ENCODE measurements at regions not wholly inside any gene's neighbourhood (a gene's known extent, or its start where the extent isn't known, plus 50 kb on each side); places are given as distances from the start of the nearest gene placed in this dataset.
"Not testable (repeated sequence)": the region's sequence is repeated elsewhere in the genome, so short reads cannot be mapped to it uniquely, and the experiment has no call there.

DNA sequence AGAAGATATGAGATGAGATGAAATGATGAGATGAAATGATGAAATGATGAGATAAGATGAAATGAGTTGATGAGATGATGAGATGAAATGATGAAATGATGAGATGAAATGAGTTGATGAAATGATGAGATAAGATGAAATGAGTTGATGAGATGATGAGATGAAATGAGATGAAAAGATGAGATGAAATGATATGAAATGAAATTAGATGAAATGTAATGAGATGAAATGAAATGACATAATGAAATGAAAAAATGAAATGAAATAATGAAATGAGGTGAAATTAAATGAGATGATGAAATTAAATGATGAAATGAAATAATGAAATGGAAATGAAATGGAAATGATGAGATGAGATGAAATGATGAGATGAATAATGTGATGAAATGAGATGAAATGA, 231.6 kb downstream of the GOLGA6L6 start:
- H3K27ac Mint-ChIP-seq; H3K36me3 Mint-ChIP-seq (ENCODE audit: low read depth); intact Hi-C loops (cut with micrococcal nuclease); H3K27me3 Mint-ChIP-seq (ENCODE audit: low read depth); DNase-seq; CTCF ChIA-PET; H3K9me3 Mint-ChIP-seq; H3K4me3 Mint-ChIP-seq; H3K4me1 Mint-ChIP-seq (ENCODE audit: low read depth): not testable (repeated sequence)

GRCh38 chr15:20309395-20309794, 232.2 kb downstream of the GOLGA6L6 start:
- DNase-seq; H3K4me3 Mint-ChIP-seq; H3K9me3 Mint-ChIP-seq; H3K27ac Mint-ChIP-seq; intact Hi-C loops (cut with micrococcal nuclease); H3K27me3 Mint-ChIP-seq (ENCODE audit: low read depth); H3K4me1 Mint-ChIP-seq (ENCODE audit: low read depth); H3K36me3 Mint-ChIP-seq (ENCODE audit: low read depth); CTCF ChIA-PET: not testable (repeated sequence)

DNA sequence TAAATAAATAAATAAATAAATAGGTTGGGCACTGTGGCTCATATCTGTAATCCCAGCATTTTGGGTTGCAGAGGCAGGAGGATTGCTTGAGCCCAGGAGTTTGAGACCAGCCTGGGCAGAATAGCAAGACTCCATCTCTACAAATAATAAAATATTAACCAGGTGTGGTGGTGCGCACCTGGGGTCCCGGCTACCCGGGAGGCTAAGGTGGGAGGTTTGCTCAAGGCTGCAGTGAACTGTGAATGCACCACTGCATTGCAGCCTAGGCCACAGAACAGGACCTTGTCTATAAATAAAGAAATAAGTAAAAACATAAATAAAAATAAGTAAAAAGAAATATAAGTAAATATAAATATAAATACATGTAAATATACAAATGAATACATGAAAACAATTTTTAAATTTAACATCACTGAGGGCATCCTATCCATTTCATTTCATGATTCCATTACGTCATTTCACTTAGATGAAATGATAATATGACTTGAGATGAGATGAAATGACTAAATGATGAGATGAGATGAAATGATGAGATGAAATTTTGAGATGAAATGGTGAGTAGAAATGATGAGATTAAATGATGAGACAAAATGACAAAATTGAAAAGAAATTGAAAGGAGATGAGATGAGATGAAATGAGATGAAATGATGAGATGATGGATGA, 233.4 kb downstream of the GOLGA6L6 start:
- H3K9me3 Mint-ChIP-seq; CTCF ChIA-PET; H3K27me3 Mint-ChIP-seq (ENCODE audit: low read depth); H3K4me1 Mint-ChIP-seq (ENCODE audit: low read depth); DNase-seq; H3K36me3 Mint-ChIP-seq (ENCODE audit: low read depth); H3K4me3 Mint-ChIP-seq; intact Hi-C loops (cut with micrococcal nuclease); H3K27ac Mint-ChIP-seq: not testable (repeated sequence)

- H3K36me3 Mint-ChIP-seq (ENCODE audit: low read depth); H3K27ac Mint-ChIP-seq; H3K4me1 Mint-ChIP-seq (ENCODE audit: low read depth); H3K9me3 Mint-ChIP-seq; CTCF ChIA-PET; H3K4me3 Mint-ChIP-seq; H3K27me3 Mint-ChIP-seq (ENCODE audit: low read depth); intact Hi-C loops (cut with micrococcal nuclease); DNase-seq: not testable (repeated sequence)
Measured at GRCh38 chr15:20307137-20307536, 234.5 kb downstream of the GOLGA6L6 start.

DNA sequence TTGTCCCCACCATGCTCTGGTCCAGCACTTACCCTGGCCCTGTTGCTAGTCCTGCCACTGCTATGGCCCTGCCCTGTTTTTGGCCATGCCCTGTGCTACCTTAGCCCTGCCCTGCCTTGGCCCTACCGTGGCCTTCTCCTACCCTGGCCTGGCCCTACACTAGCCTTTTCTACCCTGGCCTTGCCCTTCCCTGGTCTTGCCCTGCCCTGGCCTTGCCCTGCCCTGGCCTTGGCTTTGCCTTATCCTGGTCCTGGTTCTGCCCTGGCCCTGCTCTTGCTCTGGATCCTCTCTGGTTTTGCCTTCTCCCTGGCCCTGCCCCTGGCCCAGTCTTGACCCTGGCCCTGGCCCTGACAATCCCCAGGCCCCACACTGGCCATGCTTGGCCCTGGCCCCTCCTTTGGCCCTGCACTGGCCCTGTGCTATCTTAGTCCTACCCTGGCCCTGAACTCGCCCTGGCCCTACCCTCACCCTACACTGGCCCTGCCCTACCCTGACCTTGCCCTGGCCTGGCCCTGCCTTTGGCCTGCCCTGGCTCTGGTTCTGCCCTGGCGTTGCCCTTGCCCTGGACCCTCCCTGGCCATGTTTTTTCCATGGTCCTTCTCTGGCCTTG, 235.0 kb downstream of the GOLGA6L6 start:
- H3K4me1 Mint-ChIP-seq (ENCODE audit: low read depth); H3K9me3 Mint-ChIP-seq; DNase-seq; H3K27me3 Mint-ChIP-seq (ENCODE audit: low read depth); H3K4me3 Mint-ChIP-seq; intact Hi-C loops (cut with micrococcal nuclease); H3K36me3 Mint-ChIP-seq (ENCODE audit: low read depth); H3K27ac Mint-ChIP-seq; CTCF ChIA-PET: not testable (repeated sequence)

GRCh38 chr15:20305912-20306311, 235.7 kb downstream of the GOLGA6L6 start:
- DNase-seq; H3K36me3 Mint-ChIP-seq (ENCODE audit: low read depth); H3K27me3 Mint-ChIP-seq (ENCODE audit: low read depth); intact Hi-C loops (cut with micrococcal nuclease); CTCF ChIA-PET; H3K4me1 Mint-ChIP-seq (ENCODE audit: low read depth); H3K4me3 Mint-ChIP-seq; H3K9me3 Mint-ChIP-seq; H3K27ac Mint-ChIP-seq: not testable (repeated sequence)

GRCh38 chr15:20305015-20305465, 236.6 kb downstream of the GOLGA6L6 start:
- H3K27me3 Mint-ChIP-seq (ENCODE audit: low read depth); H3K4me1 Mint-ChIP-seq (ENCODE audit: low read depth); CTCF ChIA-PET; H3K36me3 Mint-ChIP-seq (ENCODE audit: low read depth); H3K9me3 Mint-ChIP-seq; H3K4me3 Mint-ChIP-seq; DNase-seq; intact Hi-C loops (cut with micrococcal nuclease); H3K27ac Mint-ChIP-seq: not testable (repeated sequence)

DNA sequence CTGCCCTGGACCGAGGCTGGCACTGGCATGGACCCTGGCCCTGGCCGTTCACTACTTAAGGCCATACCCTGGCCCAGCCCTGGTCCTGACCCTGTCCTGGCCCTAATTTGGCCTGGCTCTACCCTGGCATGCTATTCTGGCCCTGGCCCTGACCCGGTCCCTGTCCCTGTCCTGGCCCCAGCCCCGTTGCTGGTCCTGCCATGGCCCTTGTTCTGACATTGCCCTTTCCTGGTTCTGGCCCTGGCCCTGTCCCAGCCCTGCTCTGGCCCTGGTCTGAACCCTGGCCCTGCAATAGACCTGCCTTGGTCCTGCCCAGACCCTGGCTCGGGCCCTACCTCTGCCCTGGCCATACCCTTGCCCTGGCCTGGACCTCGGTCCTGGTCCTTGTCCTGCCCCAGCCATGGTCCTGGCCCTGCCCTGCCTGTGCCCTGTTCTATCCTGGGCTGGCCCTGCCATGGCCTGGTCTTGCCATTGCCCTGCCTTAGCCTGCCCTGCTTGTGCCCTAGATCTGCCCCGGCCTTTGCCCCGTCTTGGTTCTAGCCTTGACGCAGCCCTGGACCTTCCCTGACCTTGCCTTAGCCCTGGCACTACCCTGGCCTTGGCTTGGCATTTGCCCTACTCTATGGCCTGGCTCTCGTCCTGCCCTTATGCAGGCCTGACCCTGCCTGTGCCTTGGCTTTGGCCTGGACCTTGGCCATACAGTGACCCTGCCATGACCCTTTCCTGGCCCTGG, 237.2 kb downstream of the GOLGA6L6 start:
- DNase-seq; H3K9me3 Mint-ChIP-seq; CTCF ChIA-PET; H3K27me3 Mint-ChIP-seq (ENCODE audit: low read depth); H3K4me3 Mint-ChIP-seq; H3K27ac Mint-ChIP-seq; intact Hi-C loops (cut with micrococcal nuclease); H3K36me3 Mint-ChIP-seq (ENCODE audit: low read depth); H3K4me1 Mint-ChIP-seq (ENCODE audit: low read depth): not testable (repeated sequence)

DNA sequence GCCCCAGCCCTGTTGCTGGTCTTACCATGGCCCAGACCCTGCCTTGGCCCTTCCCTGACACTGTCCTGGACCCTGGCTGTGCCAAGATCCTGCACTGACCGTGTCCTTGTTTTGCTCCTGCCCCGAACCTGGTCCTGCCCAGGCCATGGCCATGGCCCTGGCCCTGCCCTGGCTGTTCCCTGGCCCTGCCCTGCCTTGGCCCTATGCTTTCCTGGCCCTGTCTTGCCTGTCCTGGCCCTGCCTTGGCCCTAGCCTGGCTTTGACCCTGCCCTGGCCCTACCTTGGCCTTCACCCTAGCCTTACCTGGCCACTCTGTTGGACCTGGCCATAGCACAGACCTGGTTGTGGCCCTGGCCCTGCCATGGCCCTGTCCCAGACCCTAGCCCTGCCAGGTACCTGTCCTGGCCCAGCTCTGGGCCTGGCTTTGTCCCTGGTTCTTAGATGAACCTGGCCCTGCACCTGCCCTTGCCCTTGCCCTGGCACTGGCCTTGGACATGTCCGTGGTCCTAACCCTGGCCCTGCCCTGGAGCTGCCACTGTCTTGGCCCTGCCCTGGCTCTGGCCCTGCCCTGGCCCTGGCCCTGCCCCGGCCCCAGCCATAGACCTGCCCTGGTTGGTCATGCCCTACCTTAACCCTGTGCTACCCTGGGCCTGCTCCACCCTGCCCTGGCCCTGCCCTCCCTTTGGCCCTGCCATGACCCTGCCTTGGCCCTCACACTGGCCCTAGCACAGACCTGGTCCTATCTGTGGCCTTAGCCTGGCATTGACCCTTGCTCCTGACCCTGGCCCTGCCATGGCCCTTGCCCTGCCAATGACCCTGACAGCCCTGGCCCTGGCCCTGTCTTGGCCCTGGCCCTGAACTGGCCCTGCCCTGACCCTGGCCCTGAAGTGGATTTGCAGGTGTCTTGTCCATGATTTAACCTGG, 238.1 kb downstream of the GOLGA6L6 start:
- H3K4me3 Mint-ChIP-seq; H3K27me3 Mint-ChIP-seq (ENCODE audit: low read depth); H3K4me1 Mint-ChIP-seq (ENCODE audit: low read depth); intact Hi-C loops (cut with micrococcal nuclease); H3K36me3 Mint-ChIP-seq (ENCODE audit: low read depth); DNase-seq; CTCF ChIA-PET; H3K27ac Mint-ChIP-seq; H3K9me3 Mint-ChIP-seq: not testable (repeated sequence)

- not testable (repeated sequence) for H3K27ac Mint-ChIP-seq; H3K36me3 Mint-ChIP-seq (ENCODE audit: low read depth)
Measured at GRCh38 chr15:20302141-20303069, 239.2 kb downstream of the GOLGA6L6 start.

GRCh38 chr15:20301471-20302081, 240.0 kb downstream of the GOLGA6L6 start:
- DNase-seq; CTCF ChIA-PET; intact Hi-C loops (cut with micrococcal nuclease); H3K9me3 Mint-ChIP-seq; H3K4me3 Mint-ChIP-seq; H3K27me3 Mint-ChIP-seq (ENCODE audit: low read depth); H3K36me3 Mint-ChIP-seq (ENCODE audit: low read depth); H3K27ac Mint-ChIP-seq; H3K4me1 Mint-ChIP-seq (ENCODE audit: low read depth): not testable (repeated sequence)

More at GRCh38 chr15:20302141-20303069, 239.2 kb downstream of the GOLGA6L6 start:
- intact Hi-C loops (cut with micrococcal nuclease); DNase-seq; H3K4me3 Mint-ChIP-seq; CTCF ChIA-PET; H3K9me3 Mint-ChIP-seq; H3K27me3 Mint-ChIP-seq (ENCODE audit: low read depth); H3K4me1 Mint-ChIP-seq (ENCODE audit: low read depth): not testable (repeated sequence)
